ENCODE measurements at regions not wholly inside any gene's neighbourhood (a gene's known extent, or its start where the extent isn't known, plus 50 kb on each side); places are given as distances from the start of the nearest gene placed in this dataset.

GRCh38 chr10:130434446-130435385 is 298.5 kb downstream of the GLRX3 start:
- H3K4me3 Mint-ChIP-seq: no peak overlapping the region
- H3K36me3 Mint-ChIP-seq (ENCODE audit: low read depth): no peaks in the 10 kb centered on the region
- H3K9me3 Mint-ChIP-seq: peaks cover 38% of the 10 kb centered on the region
- H3K27ac Mint-ChIP-seq: no peak overlapping the region
- intact Hi-C loops (cut with micrococcal nuclease): no loop called here
- no peaks in the 10 kb centered on the region for H3K27me3 Mint-ChIP-seq
- H3K4me1 Mint-ChIP-seq (ENCODE audit: low read depth): no peaks in the 10 kb centered on the region

- H3K36me3 Mint-ChIP-seq (ENCODE audit: low read depth): no peaks in the 10 kb centered on the region
- no peak overlapping the region for H3K4me3 Mint-ChIP-seq
- peaks cover 34% of the 10 kb centered on the region for H3K9me3 Mint-ChIP-seq
- H3K4me1 Mint-ChIP-seq (ENCODE audit: low read depth): no peaks in the 10 kb centered on the region
- intact Hi-C loops (cut with micrococcal nuclease): no loop called here
- H3K27ac Mint-ChIP-seq: no peak overlapping the region
- no peaks in the 10 kb centered on the region for H3K27me3 Mint-ChIP-seq
Measured at GRCh38 chr10:130435961-130436360, 299.8 kb downstream of the GLRX3 start.

GRCh38 chr10:130438861-130439260 is 302.7 kb downstream of the GLRX3 start:
- Mint-ChIP-seq H3K27ac (no peak overlapping the region), H3K36me3 (ENCODE audit: low read depth) (no peaks in the 10 kb centered on the region), H3K4me3 (no peak overlapping the region), H3K9me3 (peaks cover 10% of the 10 kb centered on the region), H3K4me1 (ENCODE audit: low read depth) (no peaks in the 10 kb centered on the region), H3K27me3 (no peaks in the 10 kb centered on the region)
- intact Hi-C loops (cut with micrococcal nuclease): no loop called here

GRCh38 chr10:130439766-130440165 is 303.6 kb downstream of the GLRX3 start:
- H3K4me3 Mint-ChIP-seq: no peak overlapping the region

GRCh38 chr10:130440494-130440893 is 304.3 kb downstream of the GLRX3 start:
- H3K9me3 Mint-ChIP-seq: no peaks in the 10 kb centered on the region
- H3K27me3 Mint-ChIP-seq: no peaks in the 10 kb centered on the region
- no peaks in the 10 kb centered on the region for H3K36me3 Mint-ChIP-seq (ENCODE audit: low read depth)
- intact Hi-C loops (cut with micrococcal nuclease): no loop called here
- no peak overlapping the region for H3K27ac Mint-ChIP-seq
- H3K4me1 Mint-ChIP-seq (ENCODE audit: low read depth): no peaks in the 10 kb centered on the region
- H3K4me3 Mint-ChIP-seq: no peak overlapping the region

More at GRCh38 chr10:130439766-130440165, 303.6 kb downstream of the GLRX3 start:
- no peaks in the 10 kb centered on the region for H3K4me1 Mint-ChIP-seq (ENCODE audit: low read depth)
- no peaks in the 10 kb centered on the region for H3K36me3 Mint-ChIP-seq (ENCODE audit: low read depth)
- no peak overlapping the region for H3K27ac Mint-ChIP-seq
- no peaks in the 10 kb centered on the region for H3K27me3 Mint-ChIP-seq
- peaks cover 3% of the 10 kb centered on the region for H3K9me3 Mint-ChIP-seq
- intact Hi-C loops (cut with micrococcal nuclease): no loop called here

- Mint-ChIP-seq H3K4me3 (no peak overlapping the region), H3K36me3 (ENCODE audit: low read depth) (no peaks in the 10 kb centered on the region), H3K27ac (no peak overlapping the region), H3K27me3 (no peaks in the 10 kb centered on the region), H3K4me1 (ENCODE audit: low read depth) (no peaks in the 10 kb centered on the region), H3K9me3 (no peaks in the 10 kb centered on the region)
- intact Hi-C loops (cut with micrococcal nuclease): no loop called here
Measured at GRCh38 chr10:130440971-130441370, 304.8 kb downstream of the GLRX3 start.

- no peak overlapping the region for H3K27ac Mint-ChIP-seq
- no peaks in the 10 kb centered on the region for H3K27me3 Mint-ChIP-seq
- H3K36me3 Mint-ChIP-seq (ENCODE audit: low read depth): no peaks in the 10 kb centered on the region
- no peak overlapping the region for H3K4me3 Mint-ChIP-seq
- H3K9me3 Mint-ChIP-seq: no peaks in the 10 kb centered on the region
- intact Hi-C loops (cut with micrococcal nuclease): no loop called here
- H3K4me1 Mint-ChIP-seq (ENCODE audit: low read depth): no peaks in the 10 kb centered on the region
Measured at GRCh38 chr10:130443066-130443465, 306.9 kb downstream of the GLRX3 start.

DNA sequence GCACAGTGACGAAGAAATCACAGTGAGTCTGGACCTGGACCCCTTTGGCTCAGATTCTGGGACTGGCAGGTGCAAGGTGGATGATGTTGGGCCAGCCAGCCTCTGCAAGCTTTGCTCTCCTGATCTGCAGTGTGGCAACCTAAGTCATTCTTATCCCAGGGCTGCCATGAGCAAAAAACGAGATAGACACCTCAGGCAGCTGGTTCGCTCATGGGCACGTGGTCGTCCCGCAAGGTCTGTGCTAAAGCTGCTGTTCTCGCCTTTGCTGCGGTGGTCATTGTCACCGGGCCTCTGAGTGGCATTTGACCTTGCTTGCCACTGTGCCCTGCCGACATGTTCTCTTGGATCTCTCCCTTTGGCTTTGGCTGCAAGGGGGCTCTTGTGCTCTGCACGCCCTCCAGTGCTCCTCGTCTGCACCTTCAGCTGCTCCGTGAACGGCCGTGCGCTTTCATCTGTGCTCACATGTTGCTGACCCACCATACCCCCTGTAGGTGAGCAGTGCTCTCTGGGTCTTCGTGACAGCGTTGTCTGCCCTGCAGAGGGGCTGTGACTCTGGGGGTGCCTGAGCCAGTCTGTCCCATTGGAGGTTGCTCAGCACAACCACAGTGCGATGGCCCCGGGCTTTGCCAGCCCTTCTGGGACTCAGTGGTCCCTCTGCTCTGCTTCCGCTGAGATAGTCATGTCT is 317.0 kb downstream of the GLRX3 start:
- Mint-ChIP-seq H3K9me3 (no peaks in the 10 kb centered on the region), H3K27ac (no peak overlapping the region), H3K4me3 (no peak overlapping the region), H3K27me3 (no peaks in the 10 kb centered on the region), H3K4me1 (ENCODE audit: low read depth) (no peaks in the 10 kb centered on the region), H3K36me3 (ENCODE audit: low read depth) (no peaks in the 10 kb centered on the region)
- intact Hi-C loops (cut with micrococcal nuclease): no loop called here

GRCh38 chr10:130453721-130454542 is 317.7 kb downstream of the GLRX3 start:
- Mint-ChIP-seq H3K4me3 (no peak overlapping the region), H3K9me3 (no peaks in the 10 kb centered on the region), H3K4me1 (ENCODE audit: low read depth) (no peaks in the 10 kb centered on the region), H3K27me3 (no peaks in the 10 kb centered on the region), H3K27ac (no peak overlapping the region), H3K36me3 (ENCODE audit: low read depth) (no peaks in the 10 kb centered on the region)
- intact Hi-C loops (cut with micrococcal nuclease): no loop called here

DNA sequence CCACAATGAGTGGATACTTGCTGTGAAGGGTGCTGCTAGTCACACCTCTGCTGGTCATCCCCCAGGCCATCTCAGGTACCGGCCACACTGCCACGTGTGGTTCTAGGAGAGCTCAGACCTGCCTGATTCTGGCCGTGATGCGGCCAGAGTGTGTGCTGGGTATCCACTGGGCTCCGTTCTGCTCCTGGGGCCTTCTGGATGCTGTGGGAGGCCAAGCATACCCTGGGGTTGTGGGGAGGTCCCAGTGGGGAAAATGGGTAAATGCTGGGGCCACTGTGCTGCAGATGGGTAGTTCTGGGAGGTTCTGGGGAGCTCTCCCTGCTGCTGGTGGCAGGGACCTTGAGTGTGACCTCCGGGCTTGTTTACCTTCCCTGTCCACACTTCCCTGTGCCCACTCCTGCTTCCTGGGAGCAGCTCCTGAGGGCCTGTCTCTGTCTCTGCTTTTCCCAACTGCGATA is 318.4 kb downstream of the GLRX3 start:
- Mint-ChIP-seq H3K9me3 (peaks cover 2% of the 10 kb centered on the region), H3K4me3 (no peak overlapping the region), H3K4me1 (ENCODE audit: low read depth) (no peaks in the 10 kb centered on the region), H3K36me3 (ENCODE audit: low read depth) (no peaks in the 10 kb centered on the region), H3K27me3 (no peaks in the 10 kb centered on the region), H3K27ac (no peak overlapping the region)
- intact Hi-C loops (cut with micrococcal nuclease): no loop called here

DNA sequence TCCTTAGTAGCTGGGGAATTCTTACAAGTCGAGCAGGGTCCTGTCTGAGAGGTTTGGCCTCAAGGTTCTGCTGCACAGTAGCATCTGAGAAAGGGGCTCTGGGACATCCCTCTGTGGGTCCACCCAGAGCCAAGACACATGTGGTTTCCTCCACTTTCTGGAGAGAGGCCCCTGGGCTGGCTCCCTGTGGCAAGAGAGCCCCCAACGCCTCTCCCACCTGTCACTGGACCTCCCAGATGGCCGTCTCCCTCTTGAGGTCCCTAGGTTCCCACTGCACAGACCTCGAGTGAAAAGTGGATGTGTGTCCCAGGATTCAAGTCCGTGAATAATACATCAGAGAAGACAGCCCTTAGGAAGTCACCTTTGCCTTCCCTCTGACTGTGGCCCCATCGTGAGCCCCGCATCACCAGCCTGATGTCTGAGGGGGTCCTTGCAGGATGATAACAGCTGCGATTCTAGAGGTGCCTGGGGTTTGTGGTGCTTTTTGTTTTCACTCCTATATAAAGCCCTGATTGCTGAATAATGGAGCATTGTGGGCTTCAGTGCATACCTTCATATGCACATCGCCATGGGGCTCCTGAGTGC is 319.0 kb downstream of the GLRX3 start:
- intact Hi-C loops (cut with micrococcal nuclease): no loop called here
- H3K4me3 Mint-ChIP-seq: no peak overlapping the region
- H3K27me3 Mint-ChIP-seq: no peaks in the 10 kb centered on the region
- H3K4me1 Mint-ChIP-seq (ENCODE audit: low read depth): no peaks in the 10 kb centered on the region
- no peaks in the 10 kb centered on the region for H3K36me3 Mint-ChIP-seq (ENCODE audit: low read depth)
- H3K27ac Mint-ChIP-seq: no peak overlapping the region
- H3K9me3 Mint-ChIP-seq: peaks cover 8% of the 10 kb centered on the region

GRCh38 chr10:130455791-130456190 is 319.6 kb downstream of the GLRX3 start:
- no peaks in the 10 kb centered on the region for H3K27me3 Mint-ChIP-seq
- H3K9me3 Mint-ChIP-seq: peaks cover 8% of the 10 kb centered on the region
- no peaks in the 10 kb centered on the region for H3K36me3 Mint-ChIP-seq (ENCODE audit: low read depth)
- H3K27ac Mint-ChIP-seq: no peak overlapping the region
- no peaks in the 10 kb centered on the region for H3K4me1 Mint-ChIP-seq (ENCODE audit: low read depth)
- no peak overlapping the region for H3K4me3 Mint-ChIP-seq
- intact Hi-C loops (cut with micrococcal nuclease): no loop called here

- no peak overlapping the region for H3K27ac Mint-ChIP-seq
- no peaks in the 10 kb centered on the region for H3K4me1 Mint-ChIP-seq (ENCODE audit: low read depth)
- H3K27me3 Mint-ChIP-seq: no peaks in the 10 kb centered on the region
- peaks cover 8% of the 10 kb centered on the region for H3K9me3 Mint-ChIP-seq
- intact Hi-C loops (cut with micrococcal nuclease): no loop called here
- H3K4me3 Mint-ChIP-seq: no peak overlapping the region
- no peaks in the 10 kb centered on the region for H3K36me3 Mint-ChIP-seq (ENCODE audit: low read depth)
Measured at GRCh38 chr10:130456616-130457015, 320.4 kb downstream of the GLRX3 start.

Measured in dendritic cell treated with granulocyte-macrophage colony-stimulating factor and Interleukin-4, amounts not matched to agents 40 ng/mL and 50 ng/mL, for 4 days (primary cell).